Mononuclear cell (primary cell): ENCODE measurements at regions not wholly inside any gene's neighbourhood (a gene's known extent, or its start where the extent isn't known, plus 50 kb on each side); places are given as distances from the start of the nearest gene placed in this dataset.

Experiments used
- H3K27me3 ChIP-seq: 2 replicates; pipeline ENCODE4 v1.6.0; 2011; ENCODE audit warnings: low read length, control low read depth; ENCODE audit not compliant: insufficient read depth
- H3K4me1 ChIP-seq: 2 replicates; pipeline ENCODE4 v1.5.1; 2011; ENCODE audit warnings: mild to moderate bottlenecking, low read length, control low read depth; ENCODE audit not compliant: insufficient read depth
- H3K4me3 ChIP-seq: 2 replicates; pipeline ENCODE4 v1.5.1; 2011; ENCODE audit warnings: mild to moderate bottlenecking, low read length, moderate library complexity
- H3K9me3 ChIP-seq: 2 replicates; pipeline ENCODE4 v1.5.1; 2011; ENCODE audit warnings: low read depth, mild to moderate bottlenecking, control low read depth, low read length

DNA sequence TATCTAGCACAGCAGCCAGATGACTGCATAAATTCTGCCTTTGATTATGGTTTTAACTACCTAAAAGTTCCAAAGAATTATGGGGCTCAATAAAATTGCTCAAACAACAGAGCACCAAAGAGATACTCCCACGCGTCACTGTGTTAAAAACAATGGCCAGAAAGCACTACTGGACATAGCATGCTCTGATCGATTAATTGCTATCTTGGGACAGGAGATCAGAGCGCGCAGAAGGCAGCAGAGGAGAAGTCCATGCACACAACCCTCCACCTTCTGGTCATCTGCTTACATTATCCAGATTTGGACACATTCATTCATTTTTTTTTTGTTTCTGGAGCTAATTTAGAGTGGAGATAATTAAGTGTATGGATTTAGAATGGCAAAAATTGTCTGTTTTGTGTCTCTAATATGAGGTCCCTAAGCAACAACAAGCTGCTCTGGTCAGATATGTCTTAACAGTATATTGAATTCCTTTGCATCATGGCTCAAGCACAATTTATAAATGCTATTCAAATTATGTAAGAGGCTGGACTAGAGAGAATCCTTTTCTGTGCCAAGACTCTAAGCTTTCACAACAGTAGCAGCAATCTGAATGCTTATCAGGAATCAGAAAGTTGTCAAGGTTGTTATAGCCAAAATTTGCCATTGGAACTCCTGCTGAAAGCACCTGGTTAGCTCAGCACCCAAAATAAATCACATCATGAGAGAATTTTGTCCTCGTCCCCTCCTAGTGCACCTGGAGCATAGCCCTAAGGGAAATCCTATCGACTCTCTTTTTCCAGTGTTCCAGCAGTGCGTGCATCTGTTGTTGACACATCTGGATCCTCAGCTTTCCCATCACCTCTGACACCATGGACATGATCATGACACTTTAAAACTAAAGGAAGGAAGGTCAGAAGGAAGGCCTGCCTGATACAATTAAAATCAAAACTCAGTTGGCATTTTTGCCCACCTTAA lies 98.6 kb upstream of the HMHB1 start:
- no peaks in the 10 kb centered on the region for H3K27me3 ChIP-seq
- no peaks in the 10 kb centered on the region for H3K9me3 ChIP-seq
- no peak overlapping the region for H3K4me3 ChIP-seq
- peaks cover 5% of the 10 kb centered on the region for H3K4me1 ChIP-seq

DNA sequence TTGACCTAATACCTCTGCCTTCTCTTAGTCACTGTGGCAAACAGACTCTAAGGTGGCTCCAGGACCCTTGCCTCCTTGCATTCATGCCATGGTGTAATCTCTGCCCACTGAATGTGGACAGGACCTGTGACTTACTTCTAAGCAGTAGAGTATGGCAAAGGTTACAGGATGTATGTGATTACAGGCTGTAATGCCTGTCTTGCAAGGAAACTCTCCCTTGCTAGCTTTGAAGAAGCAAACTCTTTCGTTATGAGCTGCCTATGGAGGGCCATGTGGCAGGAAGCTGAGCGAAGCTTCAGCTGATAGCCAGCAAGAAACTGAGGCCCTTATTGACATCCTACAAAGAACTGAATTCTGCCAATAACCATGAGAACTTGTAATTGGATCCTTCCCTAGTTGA lies 103.3 kb upstream of the HMHB1 start:
- Histone ChIP-seq H3K4me1 (no peaks in the 10 kb centered on the region), H3K4me3 (no peak overlapping the region), H3K9me3 (no peaks in the 10 kb centered on the region), H3K27me3 (no peaks in the 10 kb centered on the region)

DNA sequence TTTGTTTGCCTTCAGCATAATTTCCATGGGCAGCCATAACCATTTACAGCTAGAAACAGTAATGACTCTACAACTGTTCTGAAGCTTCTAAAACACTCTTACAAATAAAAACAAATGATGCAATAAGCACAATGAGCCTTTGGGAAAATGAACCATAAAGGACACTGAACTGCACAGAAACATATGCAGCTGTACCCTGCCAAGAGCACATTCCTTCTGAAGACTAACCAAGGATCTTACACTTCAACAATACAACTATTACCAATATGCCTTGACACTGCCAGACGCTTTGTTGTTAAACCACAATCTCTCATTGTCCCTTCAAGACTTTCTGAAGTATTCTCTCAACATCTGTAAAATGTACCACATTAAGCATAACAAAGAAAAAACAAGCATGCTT lies 104.2 kb upstream of the HMHB1 start:
- no peaks in the 10 kb centered on the region for H3K27me3 ChIP-seq
- no peaks in the 10 kb centered on the region for H3K9me3 ChIP-seq
- no peak overlapping the region for H3K4me3 ChIP-seq
- no peaks in the 10 kb centered on the region for H3K4me1 ChIP-seq

DNA sequence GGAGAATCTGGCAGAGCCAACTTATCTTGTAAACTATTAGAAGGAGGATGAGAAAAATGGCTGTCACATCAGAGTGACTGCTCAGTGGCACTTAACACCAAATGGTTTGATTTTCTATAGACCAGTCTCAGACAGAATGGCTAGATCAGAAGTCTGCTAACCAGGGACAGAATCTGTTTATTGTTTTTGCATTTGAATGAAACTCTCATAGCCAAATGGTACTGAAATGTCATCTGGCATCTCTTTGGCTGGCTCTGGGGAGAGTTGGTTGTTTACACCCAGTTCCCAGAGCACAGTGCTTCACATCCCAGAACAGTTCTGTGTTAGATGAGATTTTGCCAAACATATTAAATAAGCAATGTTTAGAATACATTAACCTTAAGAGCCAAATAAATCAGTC lies 106.6 kb upstream of the HMHB1 start:
- Histone ChIP-seq H3K4me3 (no peak overlapping the region), H3K4me1 (no peaks in the 10 kb centered on the region), H3K27me3 (no peaks in the 10 kb centered on the region), H3K9me3 (no peaks in the 10 kb centered on the region)

DNA sequence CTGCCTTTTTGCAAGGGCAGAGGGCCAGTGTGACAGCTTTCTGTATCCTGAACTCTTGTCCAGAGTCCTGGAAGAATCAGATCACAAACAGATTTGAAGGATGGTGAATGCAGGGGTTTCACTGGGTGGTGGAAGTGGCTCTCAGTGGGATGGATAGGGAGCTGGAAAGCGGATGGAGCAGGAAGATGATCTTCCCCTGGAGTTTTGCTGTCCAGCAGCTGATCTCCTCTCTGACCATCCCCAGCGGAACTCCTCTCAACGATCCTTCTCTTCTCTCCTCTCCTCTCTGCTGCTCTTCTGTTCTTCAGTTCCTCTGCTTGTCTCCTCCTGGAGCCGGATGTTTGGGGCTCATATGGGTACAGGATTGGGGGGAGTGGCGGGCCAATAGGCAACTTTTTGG lies 108.3 kb upstream of the HMHB1 start:
- no peaks in the 10 kb centered on the region for H3K9me3 ChIP-seq
- no peaks in the 10 kb centered on the region for H3K4me1 ChIP-seq
- H3K27me3 ChIP-seq = no peaks in the 10 kb centered on the region
- H3K4me3 ChIP-seq = no peak overlapping the region

DNA sequence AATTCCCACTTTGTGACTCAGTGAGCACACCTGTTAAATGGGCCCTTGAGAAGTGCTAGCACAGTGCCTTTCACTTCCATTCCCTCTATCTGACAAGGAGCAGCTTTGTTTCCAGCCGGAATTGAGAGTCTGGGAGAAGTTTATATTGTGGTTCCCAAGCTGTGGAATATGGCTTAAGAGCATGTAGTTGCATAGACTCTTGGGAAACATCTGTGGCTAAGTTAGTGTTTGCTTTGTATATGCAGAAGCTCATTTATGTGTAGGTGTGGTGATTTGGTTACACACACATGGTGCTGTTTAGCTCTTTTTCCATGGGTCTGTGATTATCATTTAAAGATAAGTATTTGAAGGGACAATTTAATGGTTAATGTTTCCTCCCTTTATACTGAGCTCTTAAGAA lies 110.5 kb upstream of the HMHB1 start:
- H3K9me3 ChIP-seq = no peaks in the 10 kb centered on the region
- no peaks in the 10 kb centered on the region for H3K4me1 ChIP-seq
- H3K4me3 ChIP-seq = no peak overlapping the region
- H3K27me3 ChIP-seq = no peaks in the 10 kb centered on the region

DNA sequence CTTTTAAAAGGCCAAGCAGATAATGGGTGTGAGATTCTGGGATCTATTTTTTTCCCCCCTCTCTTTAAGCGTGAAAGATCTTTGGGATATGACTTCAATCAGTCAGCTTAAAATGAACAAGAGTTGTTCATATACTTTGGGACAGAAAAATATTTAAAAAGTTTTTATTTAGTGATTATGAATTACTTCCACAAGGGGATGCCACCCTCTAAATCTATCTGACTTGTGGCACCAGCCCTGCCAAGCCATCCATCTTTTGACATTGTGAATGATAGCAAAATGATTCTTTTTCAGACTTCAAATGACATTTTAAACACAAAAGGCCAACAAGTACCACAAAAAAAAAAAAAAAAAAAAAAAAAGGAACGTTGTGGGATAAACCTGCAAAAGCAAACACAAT lies 111.0 kb upstream of the HMHB1 start:
- H3K27me3 ChIP-seq = no peaks in the 10 kb centered on the region
- no peaks in the 10 kb centered on the region for H3K4me1 ChIP-seq
- H3K9me3 ChIP-seq = no peaks in the 10 kb centered on the region
- no peak overlapping the region for H3K4me3 ChIP-seq

DNA sequence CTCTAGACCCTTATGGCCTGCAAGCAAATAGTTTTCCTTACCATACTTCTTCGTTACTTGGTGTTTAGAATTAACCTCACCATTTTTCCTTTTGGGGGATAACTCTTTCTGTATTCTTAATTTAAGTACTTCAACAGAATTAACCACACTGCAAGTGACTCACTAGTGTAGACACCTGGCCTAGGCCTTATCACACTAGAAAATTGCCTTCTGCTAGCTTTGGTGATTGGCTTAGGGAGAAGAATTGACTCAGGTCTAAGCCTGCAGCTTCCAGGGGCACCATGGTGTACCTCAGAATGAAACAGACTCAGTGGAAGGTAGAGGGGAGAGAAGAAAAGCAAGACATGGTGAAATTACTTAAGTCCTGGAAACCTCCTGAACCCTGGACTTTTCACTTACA lies 112.8 kb upstream of the HMHB1 start:
- H3K9me3 ChIP-seq = no peaks in the 10 kb centered on the region
- peaks cover 3% of the 10 kb centered on the region for H3K4me1 ChIP-seq
- H3K4me3 ChIP-seq = no peak overlapping the region
- H3K27me3 ChIP-seq = no peaks in the 10 kb centered on the region

DNA sequence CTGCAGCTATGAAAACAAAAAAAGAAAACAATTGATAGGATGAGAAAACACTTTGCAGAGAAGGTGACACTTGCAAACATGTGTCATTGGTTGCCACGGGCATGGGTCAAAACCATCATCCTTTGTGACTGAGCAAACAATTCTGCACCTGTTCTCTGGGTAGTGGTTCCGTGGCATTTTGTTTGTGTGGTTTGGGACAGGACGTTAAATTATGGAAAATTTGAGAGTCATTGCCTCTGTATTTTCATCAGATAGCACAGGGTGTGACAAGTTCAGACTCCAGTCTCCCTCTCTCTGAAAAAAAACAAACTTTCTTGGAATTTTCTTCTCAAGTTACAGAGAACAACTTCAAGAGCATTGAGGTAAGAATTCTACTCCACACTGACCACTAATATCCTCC lies 113.4 kb upstream of the HMHB1 start:
- no peaks in the 10 kb centered on the region for H3K27me3 ChIP-seq
- peaks cover 3% of the 10 kb centered on the region for H3K4me1 ChIP-seq
- H3K9me3 ChIP-seq = no peaks in the 10 kb centered on the region
- H3K4me3 ChIP-seq = no peak overlapping the region

DNA sequence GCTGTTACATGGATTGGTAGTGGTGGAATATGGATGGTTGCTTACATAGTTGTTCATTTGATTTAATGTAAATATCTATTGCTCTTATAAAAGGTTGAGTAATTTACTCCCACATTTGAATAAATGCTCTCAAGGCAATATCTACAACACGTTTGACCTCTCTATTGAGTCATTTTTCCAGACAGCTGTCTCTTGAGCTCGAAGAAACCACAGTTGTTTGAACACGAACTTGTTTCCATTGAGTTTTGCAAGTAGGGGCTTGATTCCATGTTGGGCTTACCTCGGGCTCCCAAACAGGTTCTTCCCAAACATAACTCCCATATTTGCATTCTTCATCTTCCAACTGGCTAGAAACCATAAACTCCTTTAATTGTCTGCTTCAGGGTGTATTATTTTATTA lies 115.0 kb upstream of the HMHB1 start:
- peaks cover 7% of the 10 kb centered on the region for H3K4me1 ChIP-seq
- H3K9me3 ChIP-seq = no peaks in the 10 kb centered on the region
- no peak overlapping the region for H3K4me3 ChIP-seq
- no peaks in the 10 kb centered on the region for H3K27me3 ChIP-seq

DNA sequence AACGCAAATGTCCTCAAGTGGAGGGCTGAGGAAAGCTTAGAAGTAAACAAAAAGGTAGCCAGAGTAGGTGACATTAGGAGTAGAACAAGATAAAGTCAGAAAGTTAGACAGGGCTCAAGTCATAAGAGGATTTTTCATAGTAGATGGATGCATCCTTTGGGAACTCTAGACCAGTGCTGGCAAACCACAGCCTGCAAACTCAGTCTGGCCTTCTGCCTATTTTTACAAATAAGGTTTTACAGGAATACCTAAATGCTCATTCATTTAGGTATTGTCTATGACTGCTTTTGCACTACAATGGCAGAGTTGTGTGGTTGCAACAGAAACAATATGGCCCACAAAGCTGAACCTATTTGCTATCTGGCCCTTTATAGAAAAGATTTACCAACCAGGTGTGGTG lies 116.0 kb upstream of the HMHB1 start:
- H3K27me3 ChIP-seq = no peaks in the 10 kb centered on the region
- H3K4me1 ChIP-seq = peaks cover 7% of the 10 kb centered on the region
- H3K4me3 ChIP-seq = no peak overlapping the region
- H3K9me3 ChIP-seq = no peaks in the 10 kb centered on the region

DNA sequence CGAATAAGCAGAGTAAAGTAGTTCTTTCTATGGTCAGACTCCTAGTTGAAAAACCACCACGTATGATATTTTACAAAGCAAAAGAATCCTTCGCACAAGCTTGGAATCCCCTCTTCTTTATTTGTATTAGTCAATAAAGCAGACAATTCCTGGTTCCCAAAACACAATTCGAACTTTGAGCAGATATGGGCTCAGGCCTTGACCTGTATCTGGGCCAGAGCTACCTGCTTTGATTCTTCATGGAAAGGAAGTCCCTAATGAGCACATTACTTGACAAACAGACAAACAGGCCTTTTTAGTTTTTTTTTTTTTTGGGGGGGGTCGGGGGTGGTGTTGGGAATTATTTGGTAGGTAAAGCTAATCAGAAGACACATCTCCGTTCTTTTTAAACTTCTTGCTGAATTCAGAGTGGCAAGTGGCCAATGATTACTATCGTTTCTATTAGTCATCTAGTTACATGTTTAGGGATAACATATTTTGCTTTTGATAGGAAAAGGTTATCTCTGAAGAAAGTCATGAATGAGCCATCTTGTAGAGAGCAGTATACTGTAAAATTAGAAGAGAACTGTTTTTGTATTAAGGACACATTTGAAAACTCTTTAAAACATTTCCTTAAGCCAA lies 116.6 kb upstream of the HMHB1 start:
- peaks cover 3% of the 10 kb centered on the region for H3K9me3 ChIP-seq
- H3K4me1 ChIP-seq = peaks cover 7% of the 10 kb centered on the region
- no peaks in the 10 kb centered on the region for H3K27me3 ChIP-seq
- no peak overlapping the region for H3K4me3 ChIP-seq

DNA sequence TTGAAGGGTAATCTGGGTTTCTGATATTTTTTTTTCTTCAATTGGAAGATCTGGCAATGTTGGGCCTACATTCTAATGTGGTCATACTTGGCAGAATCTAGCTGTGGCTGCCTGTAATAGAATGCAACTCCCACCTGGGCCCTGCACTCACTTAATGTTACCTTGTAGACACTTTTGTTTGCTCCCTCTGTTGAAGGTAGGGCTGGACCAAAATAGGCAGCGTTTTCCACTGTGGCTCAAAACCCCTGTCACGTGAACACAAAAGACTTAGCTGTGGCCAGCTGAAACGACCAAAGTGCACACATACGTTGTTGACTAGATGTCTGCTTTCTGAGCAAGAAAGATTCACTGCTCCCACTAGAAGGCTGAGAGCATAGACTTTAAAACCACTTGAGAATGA lies 117.6 kb upstream of the HMHB1 start:
- Histone ChIP-seq H3K4me1 (peaks cover 7% of the 10 kb centered on the region), H3K27me3 (no peaks in the 10 kb centered on the region), H3K4me3 (no peak overlapping the region), H3K9me3 (peaks cover 13% of the 10 kb centered on the region)

DNA sequence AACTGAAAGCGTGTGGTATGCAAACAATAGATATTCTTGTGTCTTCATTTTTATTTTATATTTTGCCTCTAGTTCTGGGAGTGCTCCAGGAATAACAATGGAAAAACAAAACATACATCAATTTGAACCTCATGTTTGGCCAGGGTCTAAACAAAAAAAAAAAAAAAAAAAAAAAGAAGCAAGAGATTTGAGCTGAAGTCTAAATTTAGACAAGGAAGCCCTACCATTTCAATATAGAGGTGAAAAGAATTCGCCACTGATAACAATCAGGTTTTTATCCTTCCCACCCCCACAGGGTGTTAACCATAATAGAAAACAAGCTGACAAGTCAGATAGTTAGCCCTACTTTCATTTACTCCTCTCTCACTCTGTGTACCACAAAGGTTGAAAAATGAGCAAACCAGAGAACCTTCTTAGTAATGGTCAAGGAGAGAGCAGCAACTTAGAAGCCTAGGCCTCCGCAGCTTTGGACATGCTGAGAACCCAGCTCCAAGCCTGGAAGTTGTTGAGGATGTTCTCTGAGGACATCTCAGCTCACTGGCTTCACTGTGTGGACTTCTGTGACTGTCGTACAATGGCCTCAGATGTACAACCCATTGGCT lies 118.2 kb upstream of the HMHB1 start:
- Histone ChIP-seq H3K4me3 (no peak overlapping the region), H3K9me3 (peaks cover 16% of the 10 kb centered on the region), H3K27me3 (no peaks in the 10 kb centered on the region), H3K4me1 (peaks cover 7% of the 10 kb centered on the region)

DNA sequence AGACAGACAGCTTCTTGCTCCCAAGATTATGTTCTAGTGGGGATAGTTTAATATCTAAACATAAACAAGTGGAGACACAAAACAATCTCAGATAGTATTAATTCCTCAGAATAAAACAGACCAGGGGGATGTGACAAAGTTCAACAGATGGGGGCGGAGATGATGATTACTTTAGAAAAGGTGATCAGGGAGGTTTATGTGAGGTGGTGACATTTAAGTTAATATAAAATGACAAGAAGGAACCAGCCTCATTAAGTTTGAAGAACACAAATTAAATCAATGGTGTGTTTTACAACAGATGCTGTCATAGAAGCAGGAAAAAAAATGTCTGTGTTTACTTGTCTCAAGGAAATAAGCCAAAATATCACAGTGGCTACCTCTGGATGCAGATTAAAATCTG lies 119.6 kb upstream of the HMHB1 start:
- Histone ChIP-seq H3K4me3 (no peak overlapping the region), H3K9me3 (peaks cover 16% of the 10 kb centered on the region), H3K4me1 (peaks cover 7% of the 10 kb centered on the region), H3K27me3 (no peaks in the 10 kb centered on the region)
